GM18861 (cell line): ENCODE measurements at regions not wholly inside any gene's neighbourhood (a gene's known extent, or its start where the extent isn't known, plus 50 kb on each side); places are given as distances from the start of the nearest gene placed in this dataset.

Source experiments
- ATAC-seq: cut with Tn5 transposase; IDR thresholded peaks from one replicate; pipeline ENCODE4 v1.9.1; 2021; ENCODE audit not compliant: unreplicated experiment

DNA sequence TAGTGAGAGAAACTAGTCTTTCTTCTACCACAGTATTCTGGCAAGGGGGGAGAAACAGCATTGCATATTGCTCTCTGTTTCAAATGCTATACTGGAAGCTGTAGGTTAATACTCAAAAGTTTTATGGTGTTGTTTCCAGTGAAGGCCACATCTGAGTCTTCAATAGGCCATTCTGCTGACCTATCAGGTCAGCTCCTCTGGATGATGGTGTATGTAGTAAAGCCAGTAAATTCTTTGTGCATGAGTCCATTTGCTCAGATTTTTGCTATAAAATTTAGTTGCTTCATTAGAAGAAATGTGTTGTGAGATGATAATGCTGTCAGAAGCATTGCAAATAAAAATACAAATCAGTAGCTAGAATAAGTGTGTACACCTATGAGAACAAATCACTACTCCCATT is 64.9 kb upstream of the RBMS3 start:
- no peak for ATAC-seq

GRCh38 chr3:29226706-29227105 is 54.2 kb upstream of the RBMS3 start:
- ATAC-seq: no peak

- ATAC-seq: no peak
These were observed 53.6 kb upstream of the RBMS3 start for GRCh38 chr3:29227307-29227706.
